CD14-positive monocyte (primary cell): ENCODE measurements at regions not wholly inside any gene's neighbourhood (a gene's known extent, or its start where the extent isn't known, plus 50 kb on each side); places are given as distances from the start of the nearest gene placed in this dataset.
A peak's percentile ranks its signal among the peaks of the same experiment; 100 is the strongest.

ENCODE experiments used
- DNase-seq, 3 donors: peaks; one replicate each; pipeline ENCODE4 v3.0.0-alpha.2; 2011 to 2022
- H2AFZ ChIP-seq: 2 replicates; pipeline ENCODE4 v1.6.0; 2012; ENCODE audit warnings: mild to moderate bottlenecking, low read depth, low read length, inconsistent platforms; ENCODE audit not compliant: insufficient read depth, poor library complexity, severe bottlenecking
- H3K27ac ChIP-seq, 2 donors: 1 replicate in 1 of 2; 2 replicates in 1 of 2; pipeline ENCODE4 v1.5.1; 2012 to 2013; ENCODE audit warnings: low read length in 2 of 2, control low read depth in 1 of 2, inconsistent platforms in 1 of 2, low read depth in 1 of 2, mild to moderate bottlenecking in 1 of 2
- H3K27me3 ChIP-seq, 2 donors: one replicate each; pipeline versions ENCODE4 v1.6.0 to v1.6.1; 2011 to 2013; ENCODE audit warnings: low read length in 2 of 2; ENCODE audit not compliant: control insufficient read depth in 2 of 2, insufficient read depth in 2 of 2
- H3K36me3 ChIP-seq, 2 donors: replicated peaks in 1 of 2; 1 replicate in 1 of 2; 2 replicates in 1 of 2; pipeline versions ENCODE4 v1.5.1 to v1.6.1; 2012 to 2013; ENCODE audit warnings: low read length in 2 of 2, control low read depth in 1 of 2, inconsistent platforms in 1 of 2, mild to moderate bottlenecking in 1 of 2; ENCODE audit not compliant: insufficient read depth in 2 of 2, control insufficient read depth in 1 of 2
- H3K4me1 ChIP-seq, 2 donors: 1 replicate in 1 of 2; 2 replicates in 1 of 2; pipeline versions ENCODE4 v1.5.1 to v1.6.1; 2012 to 2013; ENCODE audit warnings: low read length in 2 of 2, control low read depth in 1 of 2, inconsistent platforms in 1 of 2, mild to moderate bottlenecking in 1 of 2, moderate library complexity in 1 of 2; ENCODE audit not compliant: insufficient read depth in 2 of 2, control insufficient read depth in 1 of 2
- H3K4me2 ChIP-seq: replicated peaks from 2 replicates; pipeline ENCODE3; 2012; ENCODE audit warnings: low read length, moderate library complexity, mild to moderate bottlenecking; ENCODE audit not compliant: poor library complexity, severe bottlenecking; ENCODE audit errors: extremely low read depth
- H3K4me3 ChIP-seq, 3 experiments: fragments of 200-600 bp in 1 of 3; sonication (generic) in 1 of 3; replicated peaks in 1 of 3; 1 replicate in 2 of 3; 2 replicates in 1 of 3; pipeline ENCODE4 v1.5.1; 2011 to 2013; ENCODE audit warnings: low read length in 3 of 3, mild to moderate bottlenecking in 3 of 3, control low read depth in 2 of 3, low read depth in 2 of 3, inconsistent platforms in 1 of 3, moderate library complexity in 1 of 3
- H3K79me2 ChIP-seq: 2 replicates; pipeline ENCODE4 v1.6.0; 2012; ENCODE audit warnings: mild to moderate bottlenecking, control low read depth, inconsistent platforms, low read length, moderate library complexity; ENCODE audit not compliant: insufficient read depth
- H3K9ac ChIP-seq: 2 replicates; pipeline ENCODE4 v1.6.0; 2017; ENCODE audit warnings: low read length, mild to moderate bottlenecking; ENCODE audit not compliant: insufficient read depth, poor library complexity, severe bottlenecking
- H3K9me3 ChIP-seq, 2 donors: replicated peaks in 1 of 2; 1 replicate in 1 of 2; 2 replicates in 1 of 2; pipeline versions ENCODE4 v1.5.1 to v1.6.1; 2012 to 2013; ENCODE audit warnings: low read length in 2 of 2, control low read depth in 1 of 2; ENCODE audit not compliant: control insufficient read depth in 1 of 2, insufficient read depth in 1 of 2
- H4K20me1 ChIP-seq: 2 replicates; pipeline ENCODE4 v1.6.0; 2012; ENCODE audit warnings: mild to moderate bottlenecking, low read length, control low read depth, moderate library complexity; ENCODE audit not compliant: insufficient read depth
- H3K27ac Mint-ChIP-seq, 7 donors: one replicate each; pipeline ENCODE4 v1.8.0; 2020; ENCODE audit warnings: mild to moderate bottlenecking in 7 of 7, mixed read lengths in 7 of 7, moderate library complexity in 6 of 7, inconsistent platforms in 2 of 7
- H3K27me3 Mint-ChIP-seq, 3 donors: one replicate each; pipeline ENCODE4 v1.8.0; 2021 to 2022; ENCODE audit warnings: low read depth in 3 of 3, mild to moderate bottlenecking in 3 of 3, mixed read lengths in 3 of 3, moderate library complexity in 3 of 3, inconsistent platforms in 1 of 3
- H3K36me3 Mint-ChIP-seq, 2 donors: one replicate each; pipeline ENCODE4 v1.8.0; 2020; ENCODE audit warnings: mixed read lengths in 2 of 2, inconsistent platforms in 1 of 2, mild to moderate bottlenecking in 1 of 2
- H3K4me1 Mint-ChIP-seq: one replicate; pipeline ENCODE4 v1.8.0; 2020; ENCODE audit warnings: mild to moderate bottlenecking, mixed read lengths
- H3K4me3 Mint-ChIP-seq, 2 donors: one replicate each; pipeline ENCODE4 v1.8.0; 2020; ENCODE audit warnings: mild to moderate bottlenecking in 2 of 2, mixed read lengths in 2 of 2, moderate library complexity in 1 of 2
- H3K9me3 Mint-ChIP-seq, 7 donors: one replicate each; pipeline ENCODE4 v1.8.0; 2020 to 2022; ENCODE audit warnings: mixed read lengths in 7 of 7, mild to moderate bottlenecking in 6 of 7, moderate library complexity in 6 of 7, inconsistent platforms in 2 of 7
- WGBS: methylation state at CpG from one replicate; pipeline ENCODE4 v1.1.5; 2013; ENCODE audit warnings: missing lambda C conversion rate; ENCODE audit not compliant: insufficient coverage; 5-methylcytosine and 5-hydroxymethylcytosine counted together
- intact Hi-C, 2 donors: fragments of 100-400 bp; cut with micrococcal nuclease; formaldehyde crosslinking; loops; one replicate each; pipeline versions ENCODE4 v1.15.0 to v1.15.1; 2023
- TF ChIP-seq, protein P1 (sequence below): fragments of 200-600 bp; IDR thresholded peaks from one replicate; pipeline ENCODE4 v1.8.0; 2022; ENCODE audit warnings: antibody characterized with exemption, mild to moderate bottlenecking

- no peak overlapping the region for H2AFZ ChIP-seq
- TF ChIP-seq, protein P1, sequence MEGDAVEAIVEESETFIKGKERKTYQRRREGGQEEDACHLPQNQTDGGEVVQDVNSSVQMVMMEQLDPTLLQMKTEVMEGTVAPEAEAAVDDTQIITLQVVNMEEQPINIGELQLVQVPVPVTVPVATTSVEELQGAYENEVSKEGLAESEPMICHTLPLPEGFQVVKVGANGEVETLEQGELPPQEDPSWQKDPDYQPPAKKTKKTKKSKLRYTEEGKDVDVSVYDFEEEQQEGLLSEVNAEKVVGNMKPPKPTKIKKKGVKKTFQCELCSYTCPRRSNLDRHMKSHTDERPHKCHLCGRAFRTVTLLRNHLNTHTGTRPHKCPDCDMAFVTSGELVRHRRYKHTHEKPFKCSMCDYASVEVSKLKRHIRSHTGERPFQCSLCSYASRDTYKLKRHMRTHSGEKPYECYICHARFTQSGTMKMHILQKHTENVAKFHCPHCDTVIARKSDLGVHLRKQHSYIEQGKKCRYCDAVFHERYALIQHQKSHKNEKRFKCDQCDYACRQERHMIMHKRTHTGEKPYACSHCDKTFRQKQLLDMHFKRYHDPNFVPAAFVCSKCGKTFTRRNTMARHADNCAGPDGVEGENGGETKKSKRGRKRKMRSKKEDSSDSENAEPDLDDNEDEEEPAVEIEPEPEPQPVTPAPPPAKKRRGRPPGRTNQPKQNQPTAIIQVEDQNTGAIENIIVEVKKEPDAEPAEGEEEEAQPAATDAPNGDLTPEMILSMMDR = no peak
These were observed 100.2 kb downstream of the CYRIA start for GRCh38 chr2:16565481-16565880.

GRCh38 chr2:16561676-16562075 lies 104.0 kb downstream of the CYRIA start:
- no peak overlapping the region for H3K27ac Mint-ChIP-seq
- Histone ChIP-seq H4K20me1 (peaks cover 80% of the 10 kb centered on the region), H3K36me3 (peaks cover 98 to 100% of the 10 kb centered on the region in 2 donors), H3K9me3 (no peaks in the 10 kb centered on the region), H3K79me2 (no peaks in the 10 kb centered on the region), H3K4me3 (no peak overlapping the region), H3K9ac (no peak overlapping the region), H3K27ac (no peak overlapping the region), H2AFZ (no peak overlapping the region), H3K4me2 (no peak overlapping the region), H3K4me1 (no peaks in the 10 kb centered on the region), H3K27me3 (no peaks in the 10 kb centered on the region)
- 100% methylated on average over 3 of the region's 3 CpGs for WGBS
- TF ChIP-seq, protein P1 = no peak
- H3K27me3 Mint-ChIP-seq = no peaks in the 10 kb centered on the region
- H3K36me3 Mint-ChIP-seq = peaks cover 90 to 93% of the 10 kb centered on the region in 2 donors
- DNase-seq = no peak
- H3K9me3 Mint-ChIP-seq = no peaks in the 10 kb centered on the region
- intact Hi-C loops = no loop called here
- no peaks in the 10 kb centered on the region for H3K4me1 Mint-ChIP-seq
- H3K4me3 Mint-ChIP-seq = no peak overlapping the region

More at GRCh38 chr2:16565481-16565880, 100.2 kb downstream of the CYRIA start:
- intact Hi-C loops = no loop called here
- Histone ChIP-seq H4K20me1 (peaks cover 100% of the 10 kb centered on the region), H3K4me3 (no peak overlapping the region), H3K9me3 (no peaks in the 10 kb centered on the region), H3K27ac (no peak overlapping the region), H3K9ac (no peak overlapping the region), H3K4me2 (no peak overlapping the region), H3K79me2 (no peaks in the 10 kb centered on the region), H3K4me1 (no peaks in the 10 kb centered on the region), H3K36me3 (peaks cover 73 to 100% of the 10 kb centered on the region in 2 donors), H3K27me3 (no peaks in the 10 kb centered on the region)
- Mint-ChIP-seq H3K9me3 (no peaks in the 10 kb centered on the region), H3K27ac (peak overlapping the region in 1 of 7 donors; percentile 43), H3K36me3 (peaks cover 90 to 92% of the 10 kb centered on the region in 2 donors), H3K27me3 (no peaks in the 10 kb centered on the region), H3K4me1 (no peaks in the 10 kb centered on the region), H3K4me3 (no peak overlapping the region)
- DNase-seq = no peak
- 90% methylated on average over 6 of the region's 8 CpGs for WGBS
